ENCODE measurements at regions not wholly inside any gene's neighbourhood (a gene's known extent, or its start where the extent isn't known, plus 50 kb on each side); places are given as distances from the start of the nearest gene placed in this dataset.

- H3K36me3 ChIP-seq = no peaks in the 10 kb centered on the region
- peaks cover 0 to 4% of the 10 kb centered on the region in 2 donors for H3K4me1 ChIP-seq
- no peak for TF ChIP-seq CTCF (IDR thresholded peaks at IDR 0.05)
- no peaks in the 10 kb centered on the region for H3K27me3 ChIP-seq
- intact Hi-C loops (cut with DNase I) = no loop called here
- no peaks in the 10 kb centered on the region for H3K9me3 ChIP-seq
- no peak for DNase-seq (ENCODE audit: low spot score in 2 of 2)
- no peak overlapping the region for H3K27ac ChIP-seq
- no peak overlapping the region for H3K4me3 ChIP-seq
Measured at GRCh38 chr6:90444160-90444714, 142.6 kb downstream of the MAP3K7 start.

- Histone ChIP-seq H3K36me3 (no peaks in the 10 kb centered on the region), H3K4me3 (no peak overlapping the region), H3K27me3 (no peaks in the 10 kb centered on the region), H3K9me3 (no peaks in the 10 kb centered on the region), H3K4me1 (peaks cover 0 to 4% of the 10 kb centered on the region in 2 donors), H3K27ac (no peak overlapping the region)
- intact Hi-C loops (cut with DNase I) = no loop called here
- no peak for DNase-seq (ENCODE audit: low spot score in 2 of 2)
- TF ChIP-seq CTCF (IDR thresholded peaks at IDR 0.05) = no peak
Measured at GRCh38 chr6:90442366-90442765, 144.5 kb downstream of the MAP3K7 start.

- H3K4me1 ChIP-seq = peaks cover 0 to 2% of the 10 kb centered on the region in 2 donors
- DNase-seq (ENCODE audit: low spot score in 2 of 2) = no peak
- H3K36me3 ChIP-seq = no peaks in the 10 kb centered on the region
- no peaks in the 10 kb centered on the region for H3K9me3 ChIP-seq
- TF ChIP-seq CTCF (IDR thresholded peaks at IDR 0.05) = no peak
- no peak overlapping the region for H3K4me3 ChIP-seq
- no peaks in the 10 kb centered on the region for H3K27me3 ChIP-seq
- no peak overlapping the region for H3K27ac ChIP-seq
- intact Hi-C loops (cut with DNase I) = no loop called here
Measured at GRCh38 chr6:90440586-90441283, 144.1 kb upstream of the BACH2 start.

GRCh38 chr6:90439586-90439985 is 142.9 kb upstream of the BACH2 start:
- H3K4me1 ChIP-seq = no peaks in the 10 kb centered on the region
- TF ChIP-seq CTCF (IDR thresholded peaks at IDR 0.05) = no peak
- no peaks in the 10 kb centered on the region for H3K27me3 ChIP-seq
- no peak for DNase-seq (ENCODE audit: low spot score in 2 of 2)
- H3K9me3 ChIP-seq = no peaks in the 10 kb centered on the region
- intact Hi-C loops (cut with DNase I) = no loop called here
- no peaks in the 10 kb centered on the region for H3K36me3 ChIP-seq
- H3K27ac ChIP-seq = no peak overlapping the region
- no peak overlapping the region for H3K4me3 ChIP-seq

- H3K27me3 ChIP-seq = no peaks in the 10 kb centered on the region
- H3K9me3 ChIP-seq = no peaks in the 10 kb centered on the region
- DNase-seq (ENCODE audit: low spot score in 2 of 2) = no peak
- no peaks in the 10 kb centered on the region for H3K4me1 ChIP-seq
- H3K27ac ChIP-seq = no peak overlapping the region
- no peaks in the 10 kb centered on the region for H3K36me3 ChIP-seq
- intact Hi-C loops (cut with DNase I) = no loop called here
- no peak for TF ChIP-seq CTCF (IDR thresholded peaks at IDR 0.05)
- H3K4me3 ChIP-seq = no peak overlapping the region
Measured at GRCh38 chr6:90436403-90436802, 139.8 kb upstream of the BACH2 start.
